ENCODE measurements at regions not wholly inside any gene's neighbourhood (a gene's known extent, or its start where the extent isn't known, plus 50 kb on each side); places are given as distances from the start of the nearest gene placed in this dataset.

DNA sequence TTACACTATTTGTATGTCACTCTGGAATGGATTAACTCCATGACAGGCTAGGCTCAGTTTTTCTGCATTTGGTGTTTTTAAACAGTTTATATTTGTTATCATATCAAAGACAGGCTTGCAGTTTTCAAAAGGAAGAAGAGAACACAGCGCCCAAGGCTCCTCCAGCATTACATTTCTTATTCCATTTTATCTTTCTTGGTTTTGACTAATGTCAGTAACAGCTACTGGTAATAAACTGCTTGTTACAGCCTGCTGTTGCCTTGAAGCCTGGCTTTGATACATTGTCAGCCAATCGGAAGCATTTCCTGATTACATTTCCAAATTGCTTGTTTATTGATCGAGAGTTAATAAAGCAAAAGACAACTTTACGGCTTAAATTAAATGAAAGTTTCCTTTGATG lies 166.0 kb upstream of the MDFIC start:
- no peak for DNase-seq (ENCODE audit: low read depth)

DNA sequence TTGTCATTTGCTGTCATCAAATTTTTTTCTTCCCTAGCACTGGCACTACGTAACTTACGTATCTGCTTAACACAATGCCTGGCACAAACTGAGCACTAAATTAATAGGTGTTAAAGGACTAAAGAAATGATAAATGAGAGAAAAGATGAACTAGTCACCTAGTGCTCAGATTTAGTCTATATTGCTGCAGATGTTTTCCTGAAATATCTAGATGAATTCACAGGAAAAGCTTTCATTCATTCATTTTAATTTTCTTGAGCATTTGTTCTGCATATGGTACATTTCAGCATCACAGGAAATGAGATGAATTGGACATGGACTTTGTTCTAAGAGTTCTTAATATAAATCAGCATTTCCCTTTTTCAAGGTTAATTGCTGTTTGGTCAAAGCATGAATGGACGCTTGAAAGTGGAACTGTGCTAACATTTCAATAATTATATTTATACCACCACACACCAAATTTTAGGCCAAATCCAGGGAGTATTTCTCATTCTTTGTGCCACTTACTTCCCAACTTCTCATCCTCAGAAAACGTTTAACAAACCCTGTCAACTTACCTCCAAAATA lies 163.2 kb upstream of the MDFIC start:
- no peak for DNase-seq (ENCODE audit: low read depth)

DNA sequence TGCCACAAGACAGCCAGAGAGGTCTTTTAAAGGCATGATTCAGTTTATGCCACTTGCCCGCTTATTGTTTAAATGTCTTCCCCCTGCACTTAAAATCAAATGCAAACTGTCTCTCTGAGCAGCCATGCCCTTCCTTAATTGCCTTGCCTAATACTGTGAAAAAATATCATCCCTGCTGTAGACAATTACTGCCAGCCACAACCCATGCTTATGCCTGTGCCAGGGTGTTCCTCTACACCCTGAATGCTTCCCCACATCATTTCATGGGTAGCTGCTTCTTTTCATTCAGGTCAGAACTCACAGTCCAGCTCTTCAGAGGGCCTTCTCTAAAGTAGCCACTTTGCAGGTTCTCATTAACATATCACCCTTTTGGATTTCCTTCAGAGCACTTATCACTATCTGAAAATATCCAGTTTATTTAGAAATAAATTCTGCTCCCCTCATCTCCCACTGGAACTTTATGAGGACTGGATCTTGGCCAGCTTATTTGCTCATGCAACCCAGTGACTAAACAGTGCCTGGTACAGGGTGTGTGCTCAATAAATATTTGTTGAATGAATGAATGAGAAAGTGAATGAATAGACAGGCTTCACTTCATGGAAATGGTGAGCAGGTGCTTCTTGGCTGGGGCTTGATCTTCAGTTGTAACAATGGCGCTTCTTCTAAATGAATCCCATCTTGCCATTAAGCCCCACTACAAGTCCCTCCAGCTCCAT lies 162.4 kb upstream of the MDFIC start:
- no peak for DNase-seq (ENCODE audit: low read depth)

DNA sequence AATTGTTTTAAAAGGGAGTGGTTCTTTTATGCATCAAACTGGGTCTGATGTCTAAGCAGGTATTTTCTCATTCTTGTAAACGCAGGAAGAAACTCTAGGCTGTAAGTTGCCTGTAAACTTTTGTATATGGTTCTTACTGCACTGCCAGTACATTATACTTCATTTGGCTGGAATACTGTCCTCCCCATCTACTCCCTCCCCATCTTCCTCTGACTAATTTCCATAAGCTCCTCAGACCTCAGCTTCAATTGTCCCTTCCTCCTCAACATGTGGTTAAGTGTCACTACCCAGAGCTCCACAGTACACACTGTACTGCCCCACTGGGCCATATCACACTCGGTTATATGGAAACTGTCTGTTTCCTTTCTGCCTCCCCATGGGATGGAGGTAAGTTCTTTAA lies 161.4 kb upstream of the MDFIC start:
- no peak for DNase-seq (ENCODE audit: low read depth)

GRCh38 chr7:114761973-114762372 lies 159.9 kb upstream of the MDFIC start:
- DNase-seq (ENCODE audit: low read depth): no peak

- no peak for DNase-seq (ENCODE audit: low read depth)
Observed at GRCh38 chr7:114765331-114766040, 156.4 kb upstream of the MDFIC start.

DNA sequence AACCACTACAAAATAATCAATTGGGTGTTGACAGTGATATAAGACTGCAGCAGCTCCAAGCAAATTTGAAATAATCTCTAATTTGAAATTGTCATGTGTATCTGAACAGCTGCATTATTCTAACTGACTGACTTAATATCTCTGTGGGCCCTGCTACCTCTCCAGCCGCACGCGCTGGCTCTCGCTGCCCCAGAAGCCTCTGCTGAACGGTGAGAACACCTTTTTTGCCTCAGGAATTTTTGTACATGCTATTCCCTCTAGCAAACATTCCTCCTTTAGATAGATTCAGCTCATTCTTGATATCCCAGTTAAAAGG lies 155.9 kb upstream of the MDFIC start:
- DNase-seq (ENCODE audit: low read depth): no peak

DNA sequence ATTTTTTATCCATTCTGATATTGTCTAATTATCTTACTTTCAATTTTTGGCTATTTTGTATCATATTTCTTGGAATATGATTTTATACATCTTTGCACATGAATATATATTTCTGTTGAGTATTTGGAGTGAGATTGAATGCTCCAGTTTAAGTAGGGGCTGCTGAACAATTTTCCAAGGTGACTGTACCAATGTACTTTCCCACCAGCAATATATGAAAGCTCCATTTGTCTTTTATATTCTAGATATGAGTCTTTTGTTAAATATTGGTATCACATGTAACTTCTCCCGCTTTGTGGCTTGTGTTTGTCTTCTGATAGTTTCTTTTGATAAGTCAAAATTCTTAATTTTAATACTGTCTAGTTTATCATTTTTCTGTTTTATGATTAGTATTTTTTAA lies 144.6 kb upstream of the MDFIC start:
- DNase-seq (ENCODE audit: low read depth): no peak

DNA sequence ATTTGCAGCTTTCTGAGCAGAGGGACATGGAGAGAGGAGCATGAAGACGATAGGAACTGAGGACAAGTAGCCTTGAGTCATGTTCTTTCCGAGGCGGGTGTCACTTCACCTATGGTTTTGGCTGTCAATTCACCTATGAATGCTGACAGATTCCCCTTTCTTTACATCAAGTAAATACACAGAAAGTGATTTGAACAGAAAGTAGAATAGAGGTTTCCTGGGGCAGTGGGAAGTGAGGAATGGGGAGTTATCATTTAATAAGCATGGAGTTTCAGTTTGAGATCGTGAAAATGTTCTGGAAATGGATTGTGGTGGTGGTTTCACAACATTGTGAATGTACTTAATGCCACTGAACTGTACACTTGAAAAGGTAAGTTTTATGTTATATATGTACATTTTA lies 138.4 kb upstream of the MDFIC start:
- no peak for DNase-seq (ENCODE audit: low read depth)

- DNase-seq (ENCODE audit: low read depth): no peak
Observed at GRCh38 chr7:114784177-114784576, 137.7 kb upstream of the MDFIC start.

- DNase-seq (ENCODE audit: low read depth): no peak
Observed at GRCh38 chr7:114784746-114785145, 137.1 kb upstream of the MDFIC start.

- no peak for DNase-seq (ENCODE audit: low read depth)
Observed at GRCh38 chr7:114785496-114785895, 136.4 kb upstream of the MDFIC start.

GRCh38 chr7:114786455-114786854 lies 135.4 kb upstream of the MDFIC start:
- DNase-seq (ENCODE audit: low read depth): no peak

- DNase-seq (ENCODE audit: low read depth): no peak
Observed at GRCh38 chr7:114787556-114787955, 134.3 kb upstream of the MDFIC start.

GRCh38 chr7:114788706-114789105 lies 133.2 kb upstream of the MDFIC start:
- no peak for DNase-seq (ENCODE audit: low read depth)

- DNase-seq (ENCODE audit: low read depth): no peak
Observed at GRCh38 chr7:114789161-114789560, 132.7 kb upstream of the MDFIC start.

DNA sequence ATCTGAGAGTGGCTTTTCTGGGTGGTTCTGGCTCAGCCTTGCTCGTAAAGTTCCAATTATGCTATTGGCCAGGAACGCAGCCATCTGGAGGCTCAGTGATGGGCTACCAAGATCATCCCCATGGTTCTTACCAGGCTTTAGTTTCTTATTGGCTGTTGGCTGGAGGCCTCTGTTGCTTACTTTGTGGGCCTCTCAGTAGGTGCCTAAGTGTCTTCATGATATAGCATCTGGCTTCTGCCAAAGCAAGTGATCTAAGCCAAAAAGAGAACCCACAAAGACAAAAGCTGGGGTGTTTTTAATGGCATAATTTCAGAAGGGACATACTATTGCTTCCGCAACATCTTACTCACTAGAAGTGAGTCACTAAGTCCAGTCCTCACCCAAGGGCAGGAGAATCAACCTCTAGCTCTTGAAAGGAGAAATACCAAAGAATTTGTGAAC lies 132.0 kb upstream of the MDFIC start:
- DNase-seq (ENCODE audit: low read depth): no peak

GRCh38 chr7:114790521-114790920 lies 131.4 kb upstream of the MDFIC start:
- DNase-seq (ENCODE audit: low read depth): no peak

DNA sequence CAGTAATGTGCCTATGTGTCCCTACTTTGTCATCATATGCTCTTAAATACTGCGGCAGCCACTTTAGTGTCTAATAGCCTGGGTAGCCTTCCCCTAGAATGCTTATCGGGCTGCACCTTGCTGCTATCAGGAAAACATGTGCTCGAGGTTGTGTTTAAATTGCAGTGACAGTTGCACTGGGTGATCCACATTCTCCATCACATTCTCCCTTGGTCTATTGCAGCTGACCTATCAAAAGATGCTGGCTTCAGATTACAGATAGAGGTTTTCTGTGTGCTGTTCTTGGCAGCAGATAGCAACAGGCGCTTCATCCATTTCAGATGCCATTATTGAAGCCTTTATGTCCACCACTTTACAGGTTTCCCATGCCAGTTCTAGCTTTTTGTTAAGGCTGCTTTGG lies 130.1 kb upstream of the MDFIC start:
- DNase-seq (ENCODE audit: low read depth): no peak

DNA sequence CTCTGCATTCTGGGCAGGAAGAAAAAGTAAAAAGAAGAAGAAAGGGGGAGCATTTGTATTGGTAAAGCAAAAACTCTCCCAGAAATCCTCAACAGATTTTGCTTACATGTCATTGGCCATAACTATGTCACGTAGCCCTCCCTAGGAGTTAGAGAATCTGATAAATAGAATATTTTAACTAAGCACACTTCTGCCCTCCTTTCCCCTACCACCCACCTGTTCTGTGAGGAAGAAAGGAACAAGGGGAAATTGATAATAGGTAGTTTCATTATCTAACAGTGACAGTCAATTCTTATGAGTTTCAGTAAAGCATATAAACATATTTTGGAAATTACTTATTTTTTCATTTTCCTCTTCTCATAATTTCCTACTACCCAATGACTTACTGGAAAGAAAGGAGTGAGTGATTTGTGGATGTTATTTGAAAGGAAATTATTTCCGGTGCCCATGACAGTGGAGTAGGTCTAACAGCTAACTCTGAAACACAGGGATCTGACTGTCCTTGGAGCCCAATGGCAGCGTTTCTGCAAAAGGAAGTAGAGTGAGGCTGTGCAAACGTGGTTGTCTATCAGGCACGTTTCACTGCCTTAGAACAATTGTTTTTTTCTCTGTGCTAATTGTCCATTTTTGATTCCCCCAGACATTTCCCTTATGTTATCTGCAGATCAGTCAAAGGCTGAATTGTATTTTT lies 128.6 kb upstream of the MDFIC start:
- DNase-seq (ENCODE audit: low read depth): no peak

DNA sequence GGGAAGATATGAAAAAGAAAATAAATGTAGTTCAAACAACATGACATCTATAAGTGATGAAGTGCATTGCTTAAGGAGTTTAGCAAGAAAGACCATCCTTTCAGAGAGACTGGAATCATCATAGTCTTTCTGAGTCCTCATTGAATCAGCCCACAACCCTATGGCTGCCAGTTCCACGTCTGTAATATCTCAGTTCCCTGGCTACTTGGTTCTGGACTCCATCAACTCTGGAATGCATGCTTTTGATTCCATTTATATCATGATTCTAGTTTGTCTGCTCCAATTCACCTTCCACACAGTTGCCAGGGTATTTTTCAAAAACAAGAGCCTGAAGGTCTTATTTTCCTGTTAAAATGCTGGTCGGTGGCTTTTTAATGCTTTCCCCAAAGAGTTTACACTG lies 126.4 kb upstream of the MDFIC start:
- DNase-seq (ENCODE audit: low read depth): no peak

DNA sequence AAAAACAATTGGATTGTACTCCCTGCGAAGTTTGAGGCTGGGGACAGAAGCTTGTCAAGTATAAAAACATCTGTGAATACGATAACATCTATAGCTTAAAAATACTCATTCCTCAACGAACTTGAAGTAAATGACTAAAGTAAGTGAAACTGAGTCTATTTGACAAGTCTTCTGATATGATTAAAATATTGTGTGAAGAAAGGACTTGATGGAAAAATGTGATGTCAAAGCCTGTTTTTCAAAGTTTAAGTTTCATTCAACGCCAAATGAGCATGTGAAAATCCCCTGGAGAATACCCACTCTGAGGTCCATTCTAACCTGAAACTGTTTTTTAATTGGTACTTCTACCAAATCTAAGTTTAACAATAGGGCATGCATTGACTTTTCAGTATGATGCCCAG lies 122.3 kb upstream of the MDFIC start:
- no peak for DNase-seq (ENCODE audit: low read depth)

- no peak for DNase-seq (ENCODE audit: low read depth)
Observed at GRCh38 chr7:114802632-114803031, 119.3 kb upstream of the MDFIC start.
